GM10248 (cell line): ENCODE measurements at regions not wholly inside any gene's neighbourhood (a gene's known extent, or its start where the extent isn't known, plus 50 kb on each side); places are given as distances from the start of the nearest gene placed in this dataset.

Experiments
- CTCF ChIA-PET: fragments of 300-600 bp; sonication (Branson Sonifier 250); formaldehyde crosslinking; extraction: SDS; loops from one replicate; lab custom pipeline; 2021; ENCODE audit warnings: antibody characterized with exemption; lab: Yijun Ruan, JAX
- POLR2A ChIA-PET: fragments of 350-650 bp; sonication (Branson Sonifier 250); formaldehyde crosslinking; extraction: SDS; loops from one replicate; lab custom pipeline; 2020; ENCODE audit warnings: antibody characterized with exemption; lab: Yijun Ruan, JAX
- DNase-seq: peaks from one replicate; pipeline ENCODE4 v3.0.0; 2012; ENCODE audit errors: extremely low spot score
- TF ChIP-seq, protein P1 (sequence below): IDR thresholded peaks from 2 replicates; pipeline ENCODE4 v1.5.1; 2012; ENCODE audit warnings: mild to moderate bottlenecking, low read depth; ENCODE audit errors: extremely low read depth, missing control alignments, control extremely low read depth

DNA sequence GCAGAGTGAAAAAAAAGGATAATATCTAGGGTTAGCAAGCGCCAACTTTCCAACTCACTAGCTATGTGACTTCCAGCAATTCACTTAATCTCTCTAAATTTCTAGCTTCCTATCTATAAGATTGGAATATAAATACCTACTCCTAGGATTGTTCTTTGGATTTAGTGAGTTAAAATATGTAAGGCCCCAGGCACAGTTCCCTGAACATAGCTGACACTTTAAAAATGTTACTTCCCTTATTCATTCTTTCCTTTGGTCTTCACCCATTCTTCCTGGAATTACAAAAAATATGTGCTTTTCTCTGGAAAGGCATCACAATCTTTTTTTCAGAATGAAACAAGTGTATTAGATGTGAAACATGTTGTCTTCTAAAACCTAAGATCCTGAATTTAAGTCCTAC, 365.7 kb downstream of the RBM43 start:
- DNase-seq = no peak
- TF ChIP-seq, protein P1, sequence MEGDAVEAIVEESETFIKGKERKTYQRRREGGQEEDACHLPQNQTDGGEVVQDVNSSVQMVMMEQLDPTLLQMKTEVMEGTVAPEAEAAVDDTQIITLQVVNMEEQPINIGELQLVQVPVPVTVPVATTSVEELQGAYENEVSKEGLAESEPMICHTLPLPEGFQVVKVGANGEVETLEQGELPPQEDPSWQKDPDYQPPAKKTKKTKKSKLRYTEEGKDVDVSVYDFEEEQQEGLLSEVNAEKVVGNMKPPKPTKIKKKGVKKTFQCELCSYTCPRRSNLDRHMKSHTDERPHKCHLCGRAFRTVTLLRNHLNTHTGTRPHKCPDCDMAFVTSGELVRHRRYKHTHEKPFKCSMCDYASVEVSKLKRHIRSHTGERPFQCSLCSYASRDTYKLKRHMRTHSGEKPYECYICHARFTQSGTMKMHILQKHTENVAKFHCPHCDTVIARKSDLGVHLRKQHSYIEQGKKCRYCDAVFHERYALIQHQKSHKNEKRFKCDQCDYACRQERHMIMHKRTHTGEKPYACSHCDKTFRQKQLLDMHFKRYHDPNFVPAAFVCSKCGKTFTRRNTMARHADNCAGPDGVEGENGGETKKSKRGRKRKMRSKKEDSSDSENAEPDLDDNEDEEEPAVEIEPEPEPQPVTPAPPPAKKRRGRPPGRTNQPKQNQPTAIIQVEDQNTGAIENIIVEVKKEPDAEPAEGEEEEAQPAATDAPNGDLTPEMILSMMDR = no peak
- POLR2A ChIA-PET = no interaction called here
- CTCF ChIA-PET = interaction anchor here (1.0 to 2.7 kb wide), 2 partner anchors 12 to 18 kb away, joined by 3 to 14 read pairs; no protein-coding TSS in a partner anchor

DNA sequence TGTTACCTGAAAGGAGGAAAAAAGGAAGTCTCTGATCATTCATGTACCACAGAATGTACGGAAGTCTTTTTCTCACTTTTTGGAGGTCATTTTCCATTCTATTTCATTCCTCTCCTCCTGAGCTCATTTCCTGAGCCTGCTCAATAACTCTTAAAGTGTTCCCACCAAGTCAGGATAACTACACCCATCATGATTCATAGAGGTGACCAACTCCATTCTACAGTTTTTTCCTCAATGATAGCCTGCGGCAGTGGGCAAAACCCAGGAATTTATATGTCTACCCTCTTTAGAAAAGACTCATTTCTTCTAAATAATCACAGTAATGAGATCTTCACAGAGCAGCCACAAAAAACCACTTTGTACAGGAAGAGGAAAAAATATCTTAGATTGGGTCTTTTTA, 372.5 kb downstream of the RBM43 start:
- ChIA-PET POLR2A (no interaction called here), CTCF (no interaction called here)
- no peak for DNase-seq
- TF ChIP-seq, protein P1 = no peak

DNA sequence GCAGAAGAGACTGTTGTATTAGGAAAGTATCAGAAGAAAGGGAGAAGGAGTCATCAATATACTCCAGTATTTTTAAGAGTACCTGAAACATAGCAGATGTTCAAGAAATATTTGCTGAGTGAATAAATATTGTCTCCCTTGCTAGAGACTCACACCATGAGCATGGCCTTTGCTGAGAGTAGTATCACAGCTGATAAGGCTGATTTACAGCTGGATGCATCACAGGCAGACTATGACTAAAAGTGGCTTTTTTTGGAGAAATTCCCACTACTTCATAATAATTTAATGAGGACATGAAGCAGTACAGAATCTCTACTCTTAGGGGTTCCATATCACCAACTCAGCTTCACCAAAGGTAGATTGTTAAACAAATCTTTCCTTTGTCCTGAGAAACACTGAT, 373.3 kb downstream of the RBM43 start:
- DNase-seq = no peak
- ChIA-PET CTCF (no interaction called here), POLR2A (no interaction called here)
- TF ChIP-seq, protein P1 = no peak

DNA sequence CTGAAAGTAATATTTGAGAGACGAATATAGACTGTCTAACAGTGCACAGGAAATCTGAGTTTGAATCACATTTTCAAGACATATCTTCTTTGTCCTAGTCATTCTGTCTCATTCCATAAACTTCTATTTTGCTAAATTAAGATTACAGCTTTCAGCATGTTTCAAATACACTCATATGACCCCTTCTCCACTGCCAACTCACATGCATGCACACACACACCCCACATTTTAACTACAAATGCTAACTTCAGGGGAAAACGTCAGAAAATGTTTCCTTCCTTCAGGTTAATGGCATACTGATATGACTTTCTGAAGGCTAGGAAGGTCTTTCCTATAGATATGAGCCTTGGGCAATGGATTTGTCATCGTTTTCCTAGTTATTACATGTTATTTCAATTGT, 373.7 kb downstream of the RBM43 start:
- DNase-seq = no peak
- CTCF ChIA-PET = no interaction called here
- POLR2A ChIA-PET = no interaction called here
- TF ChIP-seq, protein P1 = no peak

DNA sequence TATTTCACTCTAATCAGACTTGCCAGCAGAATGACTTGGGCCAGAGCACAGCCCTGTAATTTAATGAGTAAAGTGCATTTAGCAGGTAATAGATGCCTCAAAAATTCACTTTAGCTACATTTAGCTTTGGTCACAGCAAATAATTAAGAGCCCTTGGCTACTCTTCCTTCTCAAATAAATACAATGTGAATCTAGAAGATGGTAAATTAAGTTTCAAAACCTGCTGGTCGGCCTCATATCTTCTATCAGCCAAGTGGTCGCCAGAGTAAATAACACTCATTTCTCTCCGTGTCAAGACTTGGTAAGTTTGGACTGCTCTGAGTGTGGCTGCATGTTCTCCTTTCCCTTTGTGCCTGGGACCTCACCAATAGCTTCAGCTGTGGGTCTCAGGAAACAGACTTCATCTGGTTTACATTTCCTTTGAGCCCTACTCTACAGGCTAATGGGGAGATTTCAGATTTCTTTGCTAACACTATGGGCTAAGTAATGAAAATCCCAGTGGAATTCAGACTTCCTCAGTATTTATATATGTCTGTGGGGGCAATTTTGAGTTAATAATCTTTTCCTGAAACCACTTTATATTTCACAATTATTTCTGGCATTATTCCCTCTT, 375.8 kb downstream of the RBM43 start:
- ChIA-PET POLR2A (no interaction called here), CTCF (no interaction called here)
- DNase-seq = no peak
- TF ChIP-seq, protein P1 = no peak

DNA sequence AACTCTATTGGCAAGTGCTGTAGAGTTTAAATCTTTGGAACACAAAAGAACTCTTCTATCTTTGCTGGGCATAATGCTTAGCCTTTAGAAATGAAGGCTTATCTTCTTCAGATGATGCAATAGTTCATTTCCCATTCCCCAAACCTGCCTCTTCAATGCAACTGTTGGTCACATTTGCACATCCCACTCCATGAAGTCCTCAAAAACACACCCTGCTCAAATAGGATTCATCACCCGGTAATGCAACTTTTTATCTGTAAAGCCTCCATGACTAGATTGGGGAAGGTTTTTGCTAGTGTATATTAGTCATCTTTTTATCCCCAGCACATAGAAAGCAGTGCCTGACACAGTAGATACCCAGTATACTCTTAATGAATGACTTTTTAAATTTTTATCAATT, 376.4 kb downstream of the RBM43 start:
- no peak for DNase-seq
- TF ChIP-seq, protein P1 = no peak
- ChIA-PET CTCF (no interaction called here), POLR2A (no interaction called here)

DNA sequence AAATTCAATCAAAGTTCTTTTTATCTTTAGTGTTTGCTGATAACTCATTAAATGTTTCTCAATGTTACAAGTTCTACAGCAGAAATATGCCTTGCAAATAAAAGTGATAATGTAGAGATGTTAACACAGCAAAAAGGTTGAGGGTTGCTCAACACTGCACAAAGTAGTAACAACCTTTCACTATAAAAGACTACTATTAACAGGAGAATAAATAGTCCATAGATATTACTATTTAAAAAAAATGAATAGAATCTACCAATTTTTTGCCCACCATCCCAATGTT, 378.1 kb downstream of the RBM43 start:
- TF ChIP-seq, protein P1 = no peak
- DNase-seq = no peak
- ChIA-PET CTCF (no interaction called here), POLR2A (no interaction called here)
